Skin epidermis (tissue), 12 donors: ENCODE measurements at regions not wholly inside any gene's neighbourhood (a gene's known extent, or its start where the extent isn't known, plus 50 kb on each side); places are given as distances from the start of the nearest gene placed in this dataset.
"Not testable (repeated sequence)": the region's sequence is repeated elsewhere in the genome, so short reads cannot be mapped to it uniquely, and the experiment has no call there.

ENCODE experiments used
- H3K27ac ChIP-seq, 21 experiments: fragments of 200-600 bp; sonication (generic) in 11 of 21; one replicate each; pipeline ENCODE4 v1.5.0; 2020; ENCODE audit warnings: mild to moderate bottlenecking in 3 of 21, inconsistent platforms in 2 of 21, moderate library complexity in 2 of 21
- H3K4me3 ChIP-seq, 7 experiments: fragments of 200-600 bp; sonication (generic) in 2 of 7; one replicate each; pipeline ENCODE4 v1.5.0; 2020; ENCODE audit warnings: inconsistent platforms in 2 of 7, mild to moderate bottlenecking in 2 of 7, moderate library complexity in 1 of 7

- not testable (repeated sequence) for H3K27ac ChIP-seq, H3K4me3 ChIP-seq
These were observed 307.0 kb upstream of the SOX9 start for GRCh38 chr17:71813861-71814260.

- Histone ChIP-seq H3K27ac (no peak overlapping the region), H3K4me3 (no peak overlapping the region)
These were observed 299.3 kb upstream of the SOX9 start for GRCh38 chr17:71821511-71821910.

DNA sequence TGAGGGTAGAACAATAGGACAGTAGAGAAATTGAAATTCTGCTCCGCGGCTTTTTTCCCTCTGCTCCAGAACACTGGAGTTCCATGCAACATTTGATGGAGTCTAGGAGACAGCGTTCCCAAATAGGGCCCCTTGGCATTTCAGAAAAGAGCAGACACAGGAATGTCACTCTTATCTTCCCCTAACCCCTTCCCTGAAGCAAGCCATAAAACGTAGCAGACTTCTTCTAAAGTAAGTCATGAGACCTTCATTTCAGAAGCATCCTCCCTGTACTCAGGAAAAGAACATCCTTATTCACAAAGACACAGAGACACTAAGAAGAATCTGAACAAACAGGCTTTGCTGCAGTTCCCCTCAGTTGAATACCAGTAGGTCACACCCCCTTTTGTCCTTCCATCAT is 296.1 kb upstream of the SOX9 start:
- Histone ChIP-seq H3K4me3 (no peak overlapping the region), H3K27ac (no peak overlapping the region)

- H3K4me3 ChIP-seq, result no peak overlapping the region
- no peak overlapping the region for H3K27ac ChIP-seq
These were observed 295.1 kb upstream of the SOX9 start for GRCh38 chr17:71825687-71826086.

DNA sequence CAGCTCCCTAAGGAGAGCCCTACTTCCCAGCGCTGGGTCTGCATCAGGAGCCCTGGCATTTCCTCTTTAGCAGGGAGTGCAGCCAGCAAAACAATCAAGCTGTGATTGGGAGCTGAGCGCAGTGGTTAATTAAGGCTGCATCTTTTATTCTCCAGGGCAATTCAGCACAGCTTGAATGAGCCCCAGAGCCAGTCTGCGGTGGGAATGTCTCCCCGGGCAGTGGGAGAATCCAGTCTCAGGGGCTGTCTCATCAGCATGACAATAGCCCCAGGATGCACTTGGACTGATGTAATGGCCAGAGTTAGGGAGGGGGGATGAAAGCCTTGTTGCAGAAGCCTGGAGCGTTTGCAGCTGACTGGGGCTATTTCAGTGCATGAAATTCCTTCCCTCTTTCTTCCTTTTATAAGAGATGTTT is 292.6 kb upstream of the SOX9 start:
- Histone ChIP-seq H3K4me3 (no peak overlapping the region), H3K27ac (no peak overlapping the region)

DNA sequence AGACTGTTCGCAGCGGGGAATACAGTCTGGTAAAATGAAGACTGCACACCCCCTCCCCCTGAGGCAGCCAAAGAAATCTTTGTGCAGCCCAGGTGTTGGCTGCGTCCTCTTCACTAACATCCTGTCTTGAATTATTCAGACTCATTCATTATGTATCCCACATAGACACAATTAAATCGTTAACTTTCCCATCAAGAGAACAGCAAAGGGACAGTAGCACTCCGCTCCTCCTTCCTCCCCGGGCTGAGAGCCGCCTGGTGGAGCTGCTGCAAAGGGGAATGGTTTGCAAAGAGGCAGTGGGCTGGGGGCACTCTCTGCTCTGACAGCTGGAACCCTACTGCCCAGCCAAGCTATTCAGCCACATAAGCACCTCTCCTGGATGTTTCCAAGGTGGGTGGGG is 290.0 kb upstream of the SOX9 start:
- no peak overlapping the region for H3K4me3 ChIP-seq
- H3K27ac ChIP-seq, result no peak overlapping the region

GRCh38 chr17:71842986-71843385 is 277.8 kb upstream of the SOX9 start:
- Histone ChIP-seq H3K27ac (no peak overlapping the region), H3K4me3 (no peak overlapping the region)

GRCh38 chr17:71845337-71845736 is 275.5 kb upstream of the SOX9 start:
- Histone ChIP-seq H3K4me3 (no peak overlapping the region), H3K27ac (no peak overlapping the region)

GRCh38 chr17:71846561-71847110 is 274.2 kb upstream of the SOX9 start:
- Histone ChIP-seq H3K27ac (no peak overlapping the region), H3K4me3 (no peak overlapping the region)

DNA sequence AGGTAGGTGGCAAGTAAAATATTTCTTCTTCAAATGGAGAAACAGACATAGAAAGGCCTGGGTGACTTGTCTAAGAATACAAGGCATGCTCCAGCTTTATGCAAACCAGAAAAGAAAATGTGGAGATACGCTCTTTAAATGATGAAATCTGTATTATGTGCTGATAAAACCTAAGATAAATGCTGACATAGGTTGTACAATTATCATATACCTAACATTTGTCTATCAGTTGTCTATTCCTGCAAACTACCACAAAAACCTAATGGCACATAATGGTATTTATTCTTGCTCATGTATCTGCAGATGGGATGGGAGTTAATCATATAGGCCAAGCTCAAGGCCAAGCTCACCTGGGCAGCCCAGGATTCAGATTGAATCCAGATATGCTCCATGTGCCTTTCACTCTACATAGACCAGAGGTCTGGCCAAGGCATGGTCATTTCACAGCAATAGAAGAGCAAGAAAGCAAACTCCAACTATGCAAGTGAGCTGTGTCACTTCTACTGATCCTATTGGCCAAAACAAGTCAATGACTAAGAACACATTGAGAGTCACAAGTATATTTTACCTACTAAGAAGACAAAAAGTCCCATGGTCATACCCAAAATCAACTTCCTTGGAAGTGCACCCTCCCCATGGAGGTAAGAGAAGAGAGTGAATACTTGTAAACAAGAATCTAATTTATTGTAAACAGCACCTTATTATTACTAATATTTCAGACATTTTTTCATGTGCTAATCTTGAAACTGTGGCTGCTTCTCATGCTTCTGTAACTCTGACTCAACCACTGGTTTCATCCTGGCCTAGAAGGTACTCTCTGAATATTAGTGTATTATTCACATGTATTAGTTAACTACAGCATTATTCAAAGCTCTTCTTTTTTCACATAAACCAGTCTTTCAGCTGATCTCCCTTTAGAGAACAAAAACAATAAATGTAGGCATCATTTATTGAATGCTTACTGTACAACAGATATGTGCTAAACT is 270.7 kb upstream of the SOX9 start:
- Histone ChIP-seq H3K27ac (no peak overlapping the region), H3K4me3 (no peak overlapping the region)

- Histone ChIP-seq H3K4me3 (no peak overlapping the region), H3K27ac (no peak overlapping the region)
These were observed 270.0 kb upstream of the SOX9 start for GRCh38 chr17:71850812-71851211.

- H3K27ac ChIP-seq, result no peak overlapping the region
- H3K4me3 ChIP-seq, result no peak overlapping the region
These were observed 265.8 kb upstream of the SOX9 start for GRCh38 chr17:71855010-71855409.

GRCh38 chr17:71864755-71865154 is 256.1 kb upstream of the SOX9 start:
- H3K27ac ChIP-seq, result no peak overlapping the region
- H3K4me3 ChIP-seq, result no peak overlapping the region

DNA sequence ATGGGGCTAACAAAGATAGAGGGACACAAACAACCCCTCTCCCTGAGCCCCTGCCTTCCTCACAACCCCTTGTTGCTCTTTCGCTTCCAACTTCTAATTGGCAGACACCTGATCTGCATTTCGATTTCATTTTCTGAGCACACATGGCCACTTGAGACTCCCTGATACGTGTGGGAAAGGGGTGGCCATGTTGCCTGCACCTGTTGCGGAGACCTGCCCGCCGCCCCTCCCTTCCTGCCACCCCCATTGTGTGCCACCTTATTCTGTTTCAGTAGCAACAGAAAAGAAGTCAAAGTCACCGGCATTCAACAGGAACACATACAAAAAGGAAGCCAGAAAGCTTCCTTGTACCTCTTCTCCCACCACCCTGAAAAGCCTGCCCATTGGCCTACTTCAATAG is 254.7 kb upstream of the SOX9 start:
- H3K4me3 ChIP-seq, result no peak overlapping the region
- no peak overlapping the region for H3K27ac ChIP-seq

DNA sequence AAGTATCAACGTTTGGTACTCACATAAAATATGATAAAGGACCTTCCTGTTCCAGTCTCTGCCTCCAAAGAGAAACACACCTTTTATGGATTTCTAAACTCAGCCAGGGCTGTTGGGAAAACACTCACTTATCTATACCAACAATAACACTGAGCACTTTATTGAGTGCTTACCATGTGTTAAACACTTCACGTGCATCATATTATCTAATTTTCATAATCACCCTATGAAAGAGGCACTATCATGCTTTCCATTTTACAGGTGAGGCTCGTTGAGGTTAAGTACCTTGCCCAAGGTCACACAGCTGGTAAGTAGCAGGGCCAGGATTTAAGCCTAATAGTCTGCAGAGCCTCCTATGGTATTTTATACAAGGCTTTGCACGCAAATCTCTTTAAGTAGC is 251.5 kb upstream of the SOX9 start:
- no peak overlapping the region for H3K4me3 ChIP-seq
- no peak overlapping the region for H3K27ac ChIP-seq

- Histone ChIP-seq H3K4me3 (no peak overlapping the region), H3K27ac (no peak overlapping the region)
These were observed 250.8 kb upstream of the SOX9 start for GRCh38 chr17:71869841-71870545.

DNA sequence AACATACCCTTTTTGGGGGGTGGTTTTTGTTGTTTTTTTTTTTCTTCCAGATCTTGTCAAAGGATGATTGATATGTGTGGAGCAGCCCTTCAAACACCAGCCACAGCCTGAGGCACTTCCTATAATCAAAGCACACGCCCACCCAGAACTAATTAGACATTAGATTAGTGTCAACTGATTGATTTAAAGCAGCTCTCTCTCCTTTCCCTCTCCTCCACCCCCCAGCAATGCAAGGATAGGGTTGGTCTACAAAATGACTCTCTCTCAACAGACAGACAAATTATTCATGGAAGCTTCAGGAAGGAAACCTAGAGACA is 250.3 kb upstream of the SOX9 start:
- H3K4me3 ChIP-seq, result no peak overlapping the region

DNA sequence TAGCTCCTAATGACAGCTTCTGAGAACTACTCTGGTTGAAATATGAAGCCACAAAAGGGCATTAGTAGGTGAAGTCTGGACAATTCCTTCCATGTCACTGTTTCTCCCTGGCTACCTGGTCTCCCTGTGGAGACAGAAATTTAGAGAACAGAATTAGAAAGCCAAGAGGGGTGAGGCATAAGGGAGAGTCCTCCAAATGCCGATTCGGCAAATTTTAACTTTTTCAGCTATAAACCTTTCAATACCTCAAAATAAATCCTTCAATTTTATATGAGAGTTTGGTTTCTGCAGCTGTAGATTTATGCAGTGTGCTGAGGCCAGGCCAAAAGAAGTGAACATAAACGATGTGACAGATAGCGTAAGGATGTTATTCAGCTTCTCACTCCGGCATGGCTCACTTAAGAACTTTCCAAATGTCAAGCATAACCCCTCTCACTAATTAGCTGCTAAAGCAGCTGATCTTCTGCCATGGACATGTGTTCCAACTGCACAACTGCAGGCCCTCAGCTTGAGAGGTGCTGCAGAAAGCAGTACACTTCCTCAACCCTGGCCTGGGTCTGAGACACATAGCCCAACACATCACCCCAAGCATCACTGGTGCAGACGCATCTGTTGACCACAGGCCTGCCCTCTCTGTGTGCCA is 247.9 kb upstream of the SOX9 start:
- Histone ChIP-seq H3K4me3 (no peak overlapping the region), H3K27ac (no peak overlapping the region)

More for the DNA sequence above, 250.3 kb upstream of the SOX9 start:
- H3K27ac ChIP-seq, result no peak overlapping the region

DNA sequence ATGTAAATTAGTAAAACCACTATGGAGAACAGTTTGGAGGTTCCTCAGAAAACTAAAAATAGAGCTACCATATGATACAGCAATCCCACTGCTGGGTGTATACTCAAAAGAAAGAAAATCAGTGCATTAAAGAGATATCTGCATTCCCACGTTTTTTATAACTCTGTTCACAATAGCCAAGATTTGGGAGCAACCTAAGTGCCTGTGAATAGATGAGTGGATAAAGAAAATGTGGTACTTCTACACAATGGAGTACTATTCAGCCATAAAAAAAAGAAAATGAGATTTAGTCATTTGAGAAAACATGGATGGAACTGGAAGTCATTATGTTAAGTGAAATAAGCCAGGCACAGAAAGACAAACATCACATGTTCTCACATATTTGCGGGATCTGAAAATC is 246.0 kb upstream of the SOX9 start:
- H3K27ac ChIP-seq, H3K4me3 ChIP-seq: not testable (repeated sequence)

DNA sequence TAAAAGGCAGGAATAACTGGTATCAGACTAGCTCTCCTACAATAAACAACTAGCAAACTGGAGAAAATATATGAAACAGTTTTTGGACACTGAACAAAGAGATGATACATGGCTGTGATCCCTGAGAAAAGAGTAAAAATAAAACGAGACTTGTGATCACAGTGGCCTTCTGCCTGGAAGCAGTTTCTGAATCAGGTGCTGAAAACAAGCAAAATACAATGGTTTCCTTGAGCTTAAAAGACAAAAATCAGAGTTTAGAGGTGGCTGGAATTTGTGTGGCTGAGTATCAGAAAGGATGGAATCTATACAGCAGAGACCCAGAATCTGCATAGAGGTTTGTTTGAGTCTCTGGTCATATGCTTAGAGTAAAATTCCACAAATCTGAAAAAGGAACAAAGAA is 242.5 kb upstream of the SOX9 start:
- Histone ChIP-seq H3K4me3 (no peak overlapping the region), H3K27ac (no peak overlapping the region)

DNA sequence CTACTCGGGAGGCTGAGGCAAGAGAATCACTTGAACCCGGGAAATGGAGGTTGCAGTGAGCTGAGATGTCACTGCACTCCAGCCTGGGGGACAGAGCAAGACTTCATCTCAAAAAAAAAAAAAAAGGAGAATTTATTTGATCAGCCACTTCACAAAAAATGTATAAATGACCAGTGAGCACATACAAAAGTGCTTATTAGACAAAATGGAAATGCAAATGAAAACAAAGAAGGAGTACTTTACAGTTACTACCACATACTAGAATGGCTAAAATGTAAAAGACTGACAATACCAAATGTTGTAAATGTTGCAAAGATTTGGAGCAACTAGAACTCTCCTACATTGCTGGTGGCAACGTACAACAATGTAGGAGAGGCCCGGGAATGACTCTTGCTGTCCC is 241.8 kb upstream of the SOX9 start:
- Histone ChIP-seq H3K4me3 (no peak overlapping the region), H3K27ac (no peak overlapping the region)
